Lung (tissue), 11 donors: ENCODE measurements at regions not wholly inside any gene's neighbourhood (a gene's known extent, or its start where the extent isn't known, plus 50 kb on each side); places are given as distances from the start of the nearest gene placed in this dataset.

Experiments used
- ATAC-seq: fragments of 200-7000 bp; cut with Tn5 transposase; one replicate; pipeline ENCODE4 v1.9.1; 2020; ENCODE audit warnings: moderate number of reproducible peaks; ENCODE audit not compliant: insufficient read depth, low FRiP score
- DNase-seq, 3 donors: peaks; one replicate each; pipeline ENCODE4 v3.0.0-alpha.2; 2013 to 2017
- H3K27ac ChIP-seq, 2 donors: one replicate each; pipeline ENCODE4 v1.5.1; 2013; ENCODE audit warnings: mild to moderate bottlenecking in 2 of 2, moderate library complexity in 2 of 2, control low read depth in 1 of 2, inconsistent platforms in 1 of 2, low read depth in 1 of 2, low read length in 1 of 2
- H3K27me3 ChIP-seq, 3 donors: one replicate each; pipeline ENCODE4 v1.5.1; 2013; ENCODE audit warnings: low read length in 2 of 3; ENCODE audit not compliant: control insufficient read depth in 3 of 3, insufficient read depth in 3 of 3
- H3K36me3 ChIP-seq, 4 donors: one replicate each; pipeline ENCODE4 v1.5.1; 2013; ENCODE audit warnings: low read length in 4 of 4, mild to moderate bottlenecking in 1 of 4, moderate library complexity in 1 of 4; ENCODE audit not compliant: control insufficient read depth in 4 of 4, insufficient read depth in 4 of 4
- H3K4me1 ChIP-seq, 5 donors: one replicate each; pipeline ENCODE4 v1.5.1; 2013; ENCODE audit warnings: low read length in 5 of 5, mild to moderate bottlenecking in 2 of 5, moderate library complexity in 1 of 5; ENCODE audit not compliant: control insufficient read depth in 5 of 5, insufficient read depth in 5 of 5
- H3K4me3 ChIP-seq: one replicate; pipeline ENCODE4 v1.5.1; 2013; ENCODE audit warnings: mild to moderate bottlenecking, control low read depth, moderate library complexity
- H3K9ac ChIP-seq, 2 donors: one replicate each; pipeline ENCODE4 v1.5.1; 2013; ENCODE audit warnings: low read length in 2 of 2, control low read depth in 1 of 2; ENCODE audit not compliant: insufficient read depth in 1 of 2
- H3K9me3 ChIP-seq, 4 donors: one replicate each; pipeline ENCODE4 v1.5.1; 2013; ENCODE audit warnings: low read length in 3 of 4, mild to moderate bottlenecking in 1 of 4, moderate library complexity in 1 of 4; ENCODE audit not compliant: control insufficient read depth in 4 of 4, insufficient read depth in 3 of 4
- WGBS, 2 donors: extraction: QIAGEN DNeasy Blood & Tissue Kit; methylation state at CpG; one replicate each; pipeline ENCODE4 v1.1.7; 2013; 5-methylcytosine and 5-hydroxymethylcytosine counted together
- TF ChIP-seq, protein P1 (sequence below): IDR thresholded peaks from 2 replicates; pipeline ENCODE4 v1.5.1; 2012; ENCODE audit warnings: mild to moderate bottlenecking; ENCODE audit errors: control extremely low read depth, extremely low read depth
- donor health status: control.
- donor health status: control.
- donor health status: Bipolar disorder and iron deficiency.
- donor health status: healthy.
- donor health status: DM: yes; HTN: yes; CAD: no.

DNA sequence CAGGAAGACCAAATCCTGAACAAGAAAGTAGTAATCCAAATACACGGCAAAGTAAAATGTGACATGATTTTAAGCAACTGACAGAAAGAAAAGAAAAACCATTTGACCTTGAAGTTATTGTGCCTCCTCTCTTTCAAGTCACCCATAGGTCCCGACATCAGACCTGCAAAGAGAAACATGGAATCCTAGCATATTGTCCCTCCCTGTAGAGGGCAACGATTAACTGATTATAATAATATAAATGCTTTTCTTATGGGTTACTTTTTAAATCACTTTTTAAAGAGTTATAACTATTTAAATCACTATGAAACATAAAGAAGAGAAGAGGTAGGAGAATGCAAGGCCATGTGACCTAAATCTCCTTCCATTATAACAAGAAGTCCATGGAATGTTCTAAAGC lies 143.2 kb upstream of the LIPC start:
- Histone ChIP-seq H3K27ac (no peak overlapping the region), H3K9me3 (peaks cover 0 to 4% (median 3%) of the 10 kb centered on the region in 4 donors), H3K27me3 (no peaks in the 10 kb centered on the region), H3K9ac (no peak overlapping the region), H3K36me3 (no peaks in the 10 kb centered on the region), H3K4me1 (no peaks in the 10 kb centered on the region), H3K4me3 (no peak overlapping the region)
- TF ChIP-seq, protein P1, sequence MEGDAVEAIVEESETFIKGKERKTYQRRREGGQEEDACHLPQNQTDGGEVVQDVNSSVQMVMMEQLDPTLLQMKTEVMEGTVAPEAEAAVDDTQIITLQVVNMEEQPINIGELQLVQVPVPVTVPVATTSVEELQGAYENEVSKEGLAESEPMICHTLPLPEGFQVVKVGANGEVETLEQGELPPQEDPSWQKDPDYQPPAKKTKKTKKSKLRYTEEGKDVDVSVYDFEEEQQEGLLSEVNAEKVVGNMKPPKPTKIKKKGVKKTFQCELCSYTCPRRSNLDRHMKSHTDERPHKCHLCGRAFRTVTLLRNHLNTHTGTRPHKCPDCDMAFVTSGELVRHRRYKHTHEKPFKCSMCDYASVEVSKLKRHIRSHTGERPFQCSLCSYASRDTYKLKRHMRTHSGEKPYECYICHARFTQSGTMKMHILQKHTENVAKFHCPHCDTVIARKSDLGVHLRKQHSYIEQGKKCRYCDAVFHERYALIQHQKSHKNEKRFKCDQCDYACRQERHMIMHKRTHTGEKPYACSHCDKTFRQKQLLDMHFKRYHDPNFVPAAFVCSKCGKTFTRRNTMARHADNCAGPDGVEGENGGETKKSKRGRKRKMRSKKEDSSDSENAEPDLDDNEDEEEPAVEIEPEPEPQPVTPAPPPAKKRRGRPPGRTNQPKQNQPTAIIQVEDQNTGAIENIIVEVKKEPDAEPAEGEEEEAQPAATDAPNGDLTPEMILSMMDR, result no peak
- ATAC-seq (no peak), DNase-seq (no peak)
- WGBS, 2 donors, result 86 to 92% methylated on average over 3 of the region's 3 CpGs

DNA sequence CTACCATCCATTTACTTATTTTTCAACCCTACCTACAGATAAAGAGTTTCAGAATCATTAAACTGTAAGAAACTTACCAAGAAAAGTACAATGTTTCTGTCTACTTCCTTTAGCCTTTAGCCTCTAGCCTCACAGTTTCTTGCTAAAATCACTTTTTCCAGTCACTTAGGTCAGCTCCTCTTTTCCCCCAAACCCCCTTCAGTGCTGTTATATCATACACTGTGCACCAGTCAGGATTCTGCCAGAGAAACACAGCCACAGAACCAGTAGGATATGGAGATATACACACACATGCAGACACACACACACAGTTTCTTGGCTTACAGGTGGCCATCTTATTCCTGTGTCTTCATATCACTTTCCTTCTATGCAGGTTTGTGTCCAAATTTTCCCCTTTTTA lies 139.9 kb upstream of the LIPC start:
- Histone ChIP-seq H3K4me3 (no peak overlapping the region), H3K4me1 (no peaks in the 10 kb centered on the region), H3K9me3 (peaks cover 0 to 4% (median 3%) of the 10 kb centered on the region in 4 donors), H3K36me3 (no peaks in the 10 kb centered on the region), H3K27ac (no peak overlapping the region), H3K27me3 (no peaks in the 10 kb centered on the region), H3K9ac (no peak overlapping the region)
- no peak for ATAC-seq
- TF ChIP-seq, protein P1, result no peak
- DNase-seq, result no peak

DNA sequence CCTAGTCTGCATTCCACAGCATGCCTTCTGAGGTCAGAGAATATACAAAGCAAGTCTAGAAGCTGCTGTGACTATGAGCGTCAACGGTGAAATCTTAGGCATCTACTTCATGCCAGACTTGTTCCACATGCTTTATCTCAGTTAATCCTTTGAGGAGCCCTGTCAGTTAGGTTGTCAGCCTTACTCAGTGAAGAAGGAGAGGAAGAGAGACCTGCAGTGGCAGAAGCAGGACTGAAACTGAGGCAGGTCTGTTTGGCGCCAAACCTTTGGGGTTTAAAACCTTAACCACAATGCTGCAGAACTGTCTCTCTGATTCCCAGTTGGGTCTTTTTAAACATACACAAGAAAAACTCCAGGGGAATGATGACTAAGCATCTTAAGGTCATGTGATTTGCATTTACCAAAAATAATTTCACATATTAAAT lies 139.0 kb upstream of the LIPC start:
- Histone ChIP-seq H3K4me3 (no peak overlapping the region), H3K27ac (no peak overlapping the region), H3K9ac (no peak overlapping the region), H3K9me3 (peaks cover 0 to 4% (median 3%) of the 10 kb centered on the region in 4 donors), H3K36me3 (no peaks in the 10 kb centered on the region), H3K27me3 (no peaks in the 10 kb centered on the region), H3K4me1 (no peaks in the 10 kb centered on the region)
- ATAC-seq (no peak), DNase-seq (no peak)
- 93 to 96% methylated on average over 3 of the region's 3 CpGs for WGBS, 2 donors
- TF ChIP-seq, protein P1, result no peak
